Hypothalamus (tissue), 51 donors: ENCODE measurements at regions not wholly inside any gene's neighbourhood (a gene's known extent, or its start where the extent isn't known, plus 50 kb on each side); places are given as distances from the start of the nearest gene placed in this dataset.
"Not testable (repeated sequence)": the region's sequence is repeated elsewhere in the genome, so short reads cannot be mapped to it uniquely, and the experiment has no call there.

Experiments used
- DNase-seq, 51 donors: peaks; one replicate each; lab custom pipeline; 2025; lab: John Stamatoyannopoulos, UW

DNA sequence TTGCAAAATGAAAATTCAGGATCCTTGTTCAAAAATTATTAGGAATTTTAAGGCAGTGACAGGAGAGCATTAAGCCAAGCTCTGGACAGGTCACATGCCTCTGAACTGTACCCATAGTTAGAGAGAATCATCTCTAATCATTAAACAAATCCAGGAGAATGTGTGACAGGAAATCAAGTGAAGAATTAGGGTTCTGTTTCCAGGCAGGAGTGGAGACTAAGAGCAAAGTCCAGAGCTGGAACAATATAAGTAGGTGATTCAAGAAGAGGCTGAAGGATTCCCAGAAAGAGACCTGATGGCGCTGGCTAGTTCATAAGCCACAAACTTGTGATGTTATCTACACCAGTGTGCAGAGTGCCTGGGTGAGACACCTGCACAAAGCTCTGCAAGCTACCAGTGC lies 104.6 kb upstream of the PRKG2 start:
- no peak for DNase-seq

- no peak for DNase-seq
These were observed 100.0 kb upstream of the PRKG2 start for GRCh38 chr4:81314897-81315470.

GRCh38 chr4:81314196-81314896 lies 99.3 kb upstream of the PRKG2 start:
- no peak for DNase-seq

- no peak for DNase-seq
These were observed 93.0 kb upstream of the PRKG2 start for GRCh38 chr4:81307991-81308390.

DNA sequence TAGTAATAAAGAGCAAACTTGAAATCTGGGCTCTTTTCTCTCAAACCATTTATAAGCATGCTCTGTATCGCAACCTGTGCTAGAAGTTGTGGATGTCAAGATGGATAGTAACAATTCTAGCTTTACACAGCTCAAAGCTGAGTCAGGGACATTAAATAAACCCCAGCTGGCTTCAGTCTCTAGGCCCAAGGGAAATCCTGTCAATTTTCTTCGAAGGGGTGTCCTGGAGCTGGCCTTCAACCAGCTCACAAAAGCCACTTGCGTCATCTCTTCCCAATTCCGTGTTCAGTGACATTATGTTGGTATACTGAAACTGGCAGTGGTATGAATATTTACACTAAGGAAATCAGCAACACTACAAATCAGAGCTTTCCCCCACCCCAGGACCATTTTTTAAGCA lies 89.8 kb upstream of the PRKG2 start:
- DNase-seq: no peak

- not testable (repeated sequence) for DNase-seq
These were observed 85.3 kb upstream of the PRKG2 start for GRCh38 chr4:81300352-81300751.

GRCh38 chr4:81290813-81291212 lies 75.8 kb upstream of the PRKG2 start:
- DNase-seq: no peak

DNA sequence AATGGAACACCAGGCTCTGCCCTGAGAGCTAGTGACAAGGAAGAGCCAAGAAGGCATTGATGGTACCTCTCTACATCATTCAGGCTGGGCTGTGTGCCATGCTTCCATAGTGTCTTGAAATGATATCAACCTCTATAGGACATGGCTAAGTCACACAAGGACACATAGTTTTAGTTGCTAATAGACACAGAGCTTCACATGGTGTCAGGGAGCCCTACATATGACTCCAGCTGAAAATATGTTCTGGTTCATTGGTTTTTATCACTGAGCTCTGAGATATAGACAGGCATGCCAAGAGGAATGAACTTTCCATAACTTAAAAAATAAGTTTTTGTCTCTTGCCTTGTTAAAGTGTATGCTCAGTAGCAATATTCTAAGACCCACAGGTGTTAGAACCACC lies 72.1 kb upstream of the PRKG2 start:
- no peak for DNase-seq

GRCh38 chr4:81282131-81282530 lies 67.1 kb upstream of the PRKG2 start:
- no peak for DNase-seq

DNA sequence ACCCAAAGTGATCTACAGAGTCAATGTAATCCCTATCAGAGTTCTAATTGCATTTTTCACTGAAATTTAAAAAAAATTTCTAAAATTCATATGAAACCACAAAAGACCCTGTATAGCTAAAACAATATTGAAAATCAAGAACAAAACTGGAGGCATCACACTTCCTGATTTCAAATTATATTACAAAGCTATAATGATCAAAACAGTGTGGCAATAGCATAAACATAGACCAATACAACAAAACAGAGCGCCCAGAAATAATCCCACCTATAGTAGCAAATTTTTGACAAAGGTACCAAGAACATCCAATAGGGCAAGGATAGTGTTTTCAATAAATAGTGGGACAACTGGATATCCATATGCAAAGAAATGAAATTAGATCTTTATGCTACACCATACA lies 59.4 kb upstream of the PRKG2 start:
- DNase-seq: no peak

GRCh38 chr4:81272671-81273070 lies 57.6 kb upstream of the PRKG2 start:
- DNase-seq: no peak
